Gastrocnemius medialis (tissue), 4 donors: ENCODE measurements at regions not wholly inside any gene's neighbourhood (a gene's known extent, or its start where the extent isn't known, plus 50 kb on each side); places are given as distances from the start of the nearest gene placed in this dataset.

ENCODE experiments used
- ATAC-seq, 2 donors: fragments of 150-250 bp; one replicate each; pipeline ENCODE4 v1.9.1; 2016
- DNase-seq, 2 donors: peaks; one replicate each; pipeline ENCODE4 v3.0.0-alpha.2; 2019
- H3K27ac ChIP-seq, 4 donors: fragments of 200-600 bp; sonication (generic); 1 replicate in 1 of 4; 2 replicates in 3 of 4; pipeline ENCODE4 v1.5.1; 2016 to 2018; ENCODE audit warnings: mild to moderate bottlenecking in 2 of 4, moderate library complexity in 1 of 4
- H3K27me3 ChIP-seq, 3 donors: fragments of 200-600 bp; sonication (generic) in 2 of 3; 1 replicate in 1 of 3; 2 replicates in 2 of 3; pipeline versions ENCODE4 v1.5.1 to v1.6.0; 2016 to 2019; ENCODE audit warnings: mild to moderate bottlenecking in 1 of 3, moderate library complexity in 1 of 3
- H3K36me3 ChIP-seq, 2 donors: fragments of 200-600 bp; sonication (generic) in 1 of 2; one replicate each; pipeline ENCODE4 v1.5.1; 2017 to 2018
- H3K4me1 ChIP-seq, 2 donors: fragments of 200-600 bp; sonication (generic) in 1 of 2; one replicate each; pipeline ENCODE4 v1.5.1; 2016 to 2017; ENCODE audit warnings: mild to moderate bottlenecking in 2 of 2
- H3K4me3 ChIP-seq, 4 donors: fragments of 200-600 bp; sonication (generic) in 3 of 4; 1 replicate in 1 of 4; 2 replicates in 3 of 4; pipeline ENCODE4 v1.5.1; 2016 to 2019; ENCODE audit warnings: mild to moderate bottlenecking in 2 of 4
- H3K9me3 ChIP-seq, 3 donors: fragments of 200-600 bp; sonication (generic) in 2 of 3; 1 replicate in 1 of 3; 2 replicates in 2 of 3; pipeline ENCODE4 v1.5.1; 2016 to 2019
- POLR2A ChIP-seq, 2 donors: fragments of 450-650 bp; IDR thresholded peaks; one replicate each; pipeline ENCODE4 v1.6.1; 2017; ENCODE audit warnings: antibody characterized with exemption in 2 of 2, mild to moderate bottlenecking in 2 of 2, moderate library complexity in 2 of 2
- in situ Hi-C, 4 donors: fragments of 200-750 bp; cut with MboI; loops; one replicate each; pipeline versions ENCODE4 v1.15.0 to v1.8.0; 2017; ENCODE audit warnings: low sequenced_read_pairs in 4 of 4
- intact Hi-C: fragments of 100-400 bp; cut with DNase I; formaldehyde crosslinking; loops from one replicate; pipeline ENCODE4 v1.15.1; 2023; ENCODE audit warnings: low total_unique reads
- TF ChIP-seq, protein P1 (sequence below), 5 experiments: fragments of 450-650 bp in 3 of 5; fragments of 200-600 bp in 2 of 5; sonication (generic) in 2 of 5; IDR thresholded peaks in 4 of 5; conservative IDR thresholded peaks in 1 of 5; 1 replicate in 4 of 5; 2 replicates in 1 of 5; pipeline ENCODE4 v1.5.1; 2016 to 2019; ENCODE audit warnings: antibody characterized with exemption in 5 of 5, mild to moderate bottlenecking in 3 of 5, moderate library complexity in 3 of 5

DNA sequence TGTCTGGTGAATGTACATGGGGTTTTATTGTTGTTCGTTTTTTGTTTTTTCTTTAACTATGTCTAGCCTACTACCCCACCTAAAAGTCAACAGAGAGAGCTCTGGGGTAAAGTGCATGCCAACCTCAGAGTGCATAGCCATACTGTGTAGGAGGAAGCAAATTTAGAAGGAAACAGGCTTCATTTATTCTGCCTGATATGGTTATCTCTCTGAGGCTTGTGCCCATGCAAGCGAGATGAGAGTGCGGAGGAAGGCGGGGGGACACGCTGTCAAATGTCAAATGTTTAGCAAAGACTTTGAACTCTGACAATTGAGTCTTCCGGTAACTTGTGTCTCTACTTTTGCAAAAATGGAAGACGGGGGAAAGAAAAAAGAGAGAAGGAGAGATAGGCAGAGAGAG, 295.5 kb downstream of the ETS1 start:
- no peaks in the 10 kb centered on the region for H3K9me3 ChIP-seq
- H3K27ac ChIP-seq: no peak overlapping the region
- no peaks in the 10 kb centered on the region for H3K27me3 ChIP-seq
- H3K4me3 ChIP-seq: no peak overlapping the region
- H3K4me1 ChIP-seq: peaks cover 9% of the 10 kb centered on the region in 2 donors
- in situ Hi-C loops (loop anchor here (5.0 to 25.0 kb wide), 2 partner anchors 335 to 545 kb away; no protein-coding TSS in a partner anchor), intact Hi-C loops (loop anchor here (2.0 kb wide), 2 partner anchors 257 to 539 kb away; no protein-coding TSS in a partner anchor)
- H3K36me3 ChIP-seq: no peaks in the 10 kb centered on the region
- no peak for DNase-seq
- no peak for TF ChIP-seq POLR2A (IDR thresholded peaks at IDR 0.05)
- TF ChIP-seq, protein P1, sequence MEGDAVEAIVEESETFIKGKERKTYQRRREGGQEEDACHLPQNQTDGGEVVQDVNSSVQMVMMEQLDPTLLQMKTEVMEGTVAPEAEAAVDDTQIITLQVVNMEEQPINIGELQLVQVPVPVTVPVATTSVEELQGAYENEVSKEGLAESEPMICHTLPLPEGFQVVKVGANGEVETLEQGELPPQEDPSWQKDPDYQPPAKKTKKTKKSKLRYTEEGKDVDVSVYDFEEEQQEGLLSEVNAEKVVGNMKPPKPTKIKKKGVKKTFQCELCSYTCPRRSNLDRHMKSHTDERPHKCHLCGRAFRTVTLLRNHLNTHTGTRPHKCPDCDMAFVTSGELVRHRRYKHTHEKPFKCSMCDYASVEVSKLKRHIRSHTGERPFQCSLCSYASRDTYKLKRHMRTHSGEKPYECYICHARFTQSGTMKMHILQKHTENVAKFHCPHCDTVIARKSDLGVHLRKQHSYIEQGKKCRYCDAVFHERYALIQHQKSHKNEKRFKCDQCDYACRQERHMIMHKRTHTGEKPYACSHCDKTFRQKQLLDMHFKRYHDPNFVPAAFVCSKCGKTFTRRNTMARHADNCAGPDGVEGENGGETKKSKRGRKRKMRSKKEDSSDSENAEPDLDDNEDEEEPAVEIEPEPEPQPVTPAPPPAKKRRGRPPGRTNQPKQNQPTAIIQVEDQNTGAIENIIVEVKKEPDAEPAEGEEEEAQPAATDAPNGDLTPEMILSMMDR (IDR thresholded peaks at IDR 0.05 in 4 of 5, conservative IDR thresholded peaks at IDR 0.05 in 1 of 5): no peak
- ATAC-seq: no peak

DNA sequence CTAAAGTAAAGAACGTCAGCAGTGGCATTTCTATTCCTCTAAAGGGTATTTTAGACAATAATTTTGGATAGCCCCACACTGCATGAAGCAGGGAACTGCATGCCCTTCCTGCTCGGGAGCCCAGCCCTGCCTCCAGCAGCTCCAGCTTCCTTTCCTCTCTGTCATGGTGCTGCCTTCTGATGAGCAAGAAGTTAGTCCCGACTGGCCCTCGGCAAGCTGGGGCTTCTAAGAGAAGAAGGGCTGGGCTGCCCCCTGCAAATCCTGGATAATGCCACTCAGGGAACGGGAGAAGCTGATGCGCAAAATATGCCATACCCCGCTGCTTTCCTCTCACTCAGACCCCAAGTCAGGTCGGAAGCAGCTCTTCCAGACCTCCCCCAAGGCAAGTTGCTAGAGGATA, 296.4 kb downstream of the ETS1 start:
- peaks cover 9% of the 10 kb centered on the region in 2 donors for H3K4me1 ChIP-seq

GRCh38 chr11:128290106-128290840, 297.1 kb downstream of the ETS1 start:
- Histone ChIP-seq H3K4me1 (peaks cover 9% of the 10 kb centered on the region in 2 donors), H3K4me3 (peak overlapping the region; percentile 10 to 35 (median 20)), H3K27ac (peak overlapping the region; percentile 50 to 59 (median 53)), H3K27me3 (no peaks in the 10 kb centered on the region), H3K9me3 (no peaks in the 10 kb centered on the region), H3K36me3 (no peaks in the 10 kb centered on the region)
- ATAC-seq (peak; percentile 96 to 97), DNase-seq (peak; percentile 35 to 47)
- intact Hi-C loops: loop anchor here (1.0 to 2.0 kb wide), 3 partner anchors 259 to 541 kb away; no protein-coding TSS in a partner anchor
- TF ChIP-seq, protein P1 (IDR thresholded peaks at IDR 0.05 in 4 of 5, conservative IDR thresholded peaks at IDR 0.05 in 1 of 5): peak; percentile 80 to 88 (median 85)
- no peak for TF ChIP-seq POLR2A (IDR thresholded peaks at IDR 0.05)
- in situ Hi-C loops: loop anchor here (5.0 to 25.0 kb wide), 2 partner anchors 337 to 547 kb away; no protein-coding TSS in a partner anchor

More for the DNA sequence above, 296.4 kb downstream of the ETS1 start:
- DNase-seq (no peak), ATAC-seq (no peak)
- Histone ChIP-seq H3K4me3 (peak overlapping the region in 1 of 4 donors; percentile 30), H3K27me3 (no peaks in the 10 kb centered on the region), H3K9me3 (no peaks in the 10 kb centered on the region), H3K27ac (peak overlapping the region in 2 of 4 donors; percentile 50 to 53), H3K36me3 (no peaks in the 10 kb centered on the region)
- intact Hi-C loops (loop anchor here (2.0 kb wide), 2 partner anchors 258 to 540 kb away; no protein-coding TSS in a partner anchor), in situ Hi-C loops (loop anchor here (5.0 to 25.0 kb wide), 2 partner anchors 336 to 546 kb away; no protein-coding TSS in a partner anchor)
- no peak for TF ChIP-seq POLR2A (IDR thresholded peaks at IDR 0.05)
- TF ChIP-seq, protein P1 (IDR thresholded peaks at IDR 0.05 in 4 of 5, conservative IDR thresholded peaks at IDR 0.05 in 1 of 5): no peak

GRCh38 chr11:128289048-128289447, 298.3 kb downstream of the ETS1 start:
- ATAC-seq (no peak), DNase-seq (no peak)
- TF ChIP-seq, protein P1 (IDR thresholded peaks at IDR 0.05 in 4 of 5, conservative IDR thresholded peaks at IDR 0.05 in 1 of 5): no peak
- no peak for TF ChIP-seq POLR2A (IDR thresholded peaks at IDR 0.05)
- Histone ChIP-seq H3K36me3 (no peaks in the 10 kb centered on the region), H3K27me3 (no peaks in the 10 kb centered on the region), H3K9me3 (no peaks in the 10 kb centered on the region), H3K4me1 (peaks cover 9% of the 10 kb centered on the region in 2 donors), H3K27ac (no peak overlapping the region), H3K4me3 (no peak overlapping the region)
- intact Hi-C loops: no loop called here
- in situ Hi-C loops: loop anchor here (5.0 to 25.0 kb wide), 4 partner anchors 114 to 548 kb away; no protein-coding TSS in a partner anchor
